ENCODE measurements at regions not wholly inside any gene's neighbourhood (a gene's known extent, or its start where the extent isn't known, plus 50 kb on each side); places are given as distances from the start of the nearest gene placed in this dataset.

- Histone ChIP-seq H3K36me3 (ENCODE audit: control insufficient read depth in 2 of 4, insufficient read depth in 4 of 4, low read length in 3 of 4) (peaks cover 0 to 4% (median 0%) of the 10 kb centered on the region in 4 experiments; a peak in 1 of 8 replicates), H3K23ac (ENCODE audit: insufficient read length) (no peak overlapping the region), H3K9ac (replicated peaks in 1 of 4; ENCODE audit: extremely low read depth in 1 of 4, low read depth in 3 of 4, low read length in 3 of 4) (no peak overlapping the region), H4K8ac (ENCODE audit: extremely low read depth, insufficient read depth, low read length) (no peak overlapping the region), H2BK20ac (ENCODE audit: low read length) (no peak overlapping the region), H2BK5ac (ENCODE audit: low read depth, low read length) (no peak overlapping the region), H4K91ac (replicated peaks; ENCODE audit: insufficient read length, low read length) (no peak overlapping the region), H3K27ac (ENCODE audit: low read depth, low read length) (no peak overlapping the region), H3K23me2 (ENCODE audit: low read depth, low read length) (no peaks in the 10 kb centered on the region; the same call in 1 of the 2 replicates), H3K79me2 (ENCODE audit: control insufficient read depth in 1 of 2, insufficient read depth in 2 of 2, low read length in 2 of 2) (peaks cover 0 to 5% of the 10 kb centered on the region in 2 experiments; a peak in 2 of 4 replicates), H3K4me1 (replicated peaks in 1 of 4; ENCODE audit: control insufficient read depth in 3 of 4, insufficient read depth in 4 of 4, low read length in 3 of 4) (peaks cover 0 to 11% (median 4%) of the 10 kb centered on the region in 4 experiments; a peak in 4 of 7 replicates), H3K4ac (replicated peaks; ENCODE audit: insufficient read length, low read depth, low read length) (no peak overlapping the region), H2BK15ac (ENCODE audit: low read length) (no peak overlapping the region), H2BK120ac (replicated peaks; ENCODE audit: low read depth, low read length) (no peak overlapping the region), H2AFZ (ENCODE audit: low read length) (no peak overlapping the region), H4K5ac (ENCODE audit: insufficient read length, low read depth, low read length) (no peak overlapping the region), H2BK12ac (ENCODE audit: low read depth, low read length) (no peak overlapping the region), H3K4me3 (ENCODE audit: extremely low read depth in 1 of 4, insufficient read depth in 2 of 4, low read depth in 3 of 4, low read length in 4 of 4) (no peak overlapping the region), H3K9me3 (ENCODE audit: insufficient read depth in 2 of 2, low read depth in 1 of 2, low read length in 1 of 2) (no peaks in the 10 kb centered on the region), H3K14ac (ENCODE audit: insufficient read length) (no peak overlapping the region), H3K79me1 (ENCODE audit: low read depth, low read length) (0 out of 2 replicates have a peak, but pooled peaks cover 9% of the 10 kb centered on the region), H4K20me1 (replicated peaks in 1 of 2; ENCODE audit: control insufficient read depth in 1 of 2, insufficient read depth in 2 of 2, low read length in 2 of 2) (peaks cover 3 to 14% of the 10 kb centered on the region in 2 experiments), H3K56ac (replicated peaks; ENCODE audit: insufficient read length, low read depth, low read length) (no peak overlapping the region), H3K18ac (ENCODE audit: extremely low read depth, low read length) (no peak overlapping the region), H2AK5ac (ENCODE audit: low read depth, low read length) (no peak overlapping the region), H3K4me2 (ENCODE audit: insufficient read depth in 1 of 2, low read depth in 2 of 2, low read length in 2 of 2) (no peak overlapping the region), H3K27me3 (replicated peaks in 1 of 4; ENCODE audit: control insufficient read depth in 3 of 4, extremely low read depth in 1 of 4, insufficient read depth in 3 of 4, low read length in 3 of 4) (no peaks in the 10 kb centered on the region)
- FAIRE-seq: no peak
- CTCF ChIA-PET (ENCODE audit: partially characterized antibody): no interaction called here
- no peak for DNase-seq (ENCODE audit: low read depth in 1 of 2, low spot score in 2 of 2)
- POLR2A ChIA-PET (ENCODE audit: partially characterized antibody): interaction anchor here (0.9 kb wide), 1 partner anchor 15 kb away, joined by 4 read pairs; no protein-coding TSS in a partner anchor
- TF ChIP-seq EP300 (IDR thresholded peaks at IDR 0.05; ENCODE audit: borderline replicate concordance in 1 of 2, low read depth in 2 of 2, low read length in 2 of 2): no peak
- TF ChIP-seq NRF1 (IDR thresholded peaks at IDR 0.05; ENCODE audit: low read depth, low read length): no peak
- no peak for TF ChIP-seq HDAC6 (IDR thresholded peaks at IDR 0.05; ENCODE audit: low read depth, low read length)
- no peak for TF ChIP-seq SP1 (IDR thresholded peaks at IDR 0.05; ENCODE audit: low read depth, low read length)
- 85% methylated on average over 8 of the region's 8 CpGs; no CpG with 5 or more reads in 1 of the 2 experiments for WGBS, 2 experiments (ENCODE audit: extremely low coverage in 1 of 2, insufficient coverage in 1 of 2, insufficient read length in 1 of 2, insufficient replicate concordance in 2 of 2, low coverage in 1 of 2, low lambda C conversion rate in 2 of 2, missing lambda C conversion rate in 1 of 2)
Measured at GRCh38 chr11:71148716-71149115, 103.7 kb downstream of the SHANK2 start.

All from H1 (cell line).